Retina (tissue), 1 donor: ENCODE measurements at regions not wholly inside any gene's neighbourhood (a gene's known extent, or its start where the extent isn't known, plus 50 kb on each side); places are given as distances from the start of the nearest gene placed in this dataset.
"Not testable (repeated sequence)": the region's sequence is repeated elsewhere in the genome, so short reads cannot be mapped to it uniquely, and the experiment has no call there.

ENCODE experiments used
- DNase-seq: peaks from one replicate; pipeline ENCODE4 v3.0.0-alpha.2; 2016

- DNase-seq: not testable (repeated sequence)
Observed at GRCh38 chr18:8913606-8914403, 188.7 kb upstream of the NDUFV2 start.

GRCh38 chr18:8914404-8915264 is 187.9 kb upstream of the NDUFV2 start:
- DNase-seq: not testable (repeated sequence)

GRCh38 chr18:8920856-8921787 is 181.4 kb upstream of the NDUFV2 start:
- DNase-seq: not testable (repeated sequence)

GRCh38 chr18:8926464-8926863 is 176.0 kb upstream of the NDUFV2 start:
- no peak for DNase-seq

GRCh38 chr18:8928044-8928443 is 174.5 kb upstream of the NDUFV2 start:
- DNase-seq: no peak

- no peak for DNase-seq
Observed at GRCh38 chr18:8928847-8929780, 173.4 kb upstream of the NDUFV2 start.

GRCh38 chr18:8930990-8931616 is 171.4 kb upstream of the NDUFV2 start:
- DNase-seq: no peak

- no peak for DNase-seq
Observed at GRCh38 chr18:8932866-8933265, 169.6 kb upstream of the NDUFV2 start.

- no peak for DNase-seq
Observed at GRCh38 chr18:8933714-8934284, 168.7 kb upstream of the NDUFV2 start.

GRCh38 chr18:8935346-8935745 is 167.2 kb upstream of the NDUFV2 start:
- not testable (repeated sequence) for DNase-seq

GRCh38 chr18:8936619-8937018 is 165.9 kb upstream of the NDUFV2 start:
- DNase-seq: no peak

- DNase-seq: no peak
Observed at GRCh38 chr18:8937160-8938094, 165.1 kb upstream of the NDUFV2 start.

GRCh38 chr18:8938817-8939216 is 163.7 kb upstream of the NDUFV2 start:
- DNase-seq: no peak

GRCh38 chr18:8942021-8942908 is 160.2 kb upstream of the NDUFV2 start:
- DNase-seq: no peak

- no peak for DNase-seq
Observed at GRCh38 chr18:8942909-8943545, 159.5 kb upstream of the NDUFV2 start.

- DNase-seq: no peak
Observed at GRCh38 chr18:8943900-8944870, 158.3 kb upstream of the NDUFV2 start.

- DNase-seq: no peak
Observed at GRCh38 chr18:8944871-8945245, 157.6 kb upstream of the NDUFV2 start.
